AG09309 (cell line): ENCODE measurements at regions not wholly inside any gene's neighbourhood (a gene's known extent, or its start where the extent isn't known, plus 50 kb on each side); places are given as distances from the start of the nearest gene placed in this dataset.

ENCODE experiments used
- DNase-seq: peaks from one replicate; pipeline ENCODE4 v3.0.0-alpha.2; 2010; ENCODE audit warnings: low read depth
- H3K4me3 ChIP-seq: 2 replicates; pipeline ENCODE4 v1.5.1; 2011; ENCODE audit warnings: mild to moderate bottlenecking, low read depth, low read length, moderate library complexity; ENCODE audit not compliant: control insufficient read depth
- CTCF ChIP-seq: IDR thresholded peaks from 2 replicates; pipeline ENCODE4 v1.5.1; 2011; ENCODE audit warnings: mild to moderate bottlenecking, low read depth, low read length, inconsistent platforms; ENCODE audit not compliant: insufficient read depth, control insufficient read depth; ENCODE audit errors: missing control alignments

- no peak overlapping the region for H3K4me3 ChIP-seq
- TF ChIP-seq CTCF = no peak
- no peak for DNase-seq
These were observed 87.7 kb upstream of the SRD5A3 start for GRCh38 chr4:55258152-55258865.

GRCh38 chr4:55259294-55259693, 86.7 kb upstream of the SRD5A3 start:
- no peak for TF ChIP-seq CTCF
- DNase-seq = no peak
- H3K4me3 ChIP-seq = no peak overlapping the region

GRCh38 chr4:55269470-55269869, 76.6 kb upstream of the SRD5A3 start:
- DNase-seq = no peak
- no peak overlapping the region for H3K4me3 ChIP-seq
- TF ChIP-seq CTCF = no peak

- H3K4me3 ChIP-seq = no peak overlapping the region
- no peak for TF ChIP-seq CTCF
- DNase-seq = no peak
These were observed 76.0 kb upstream of the SRD5A3 start for GRCh38 chr4:55269995-55270394.

DNA sequence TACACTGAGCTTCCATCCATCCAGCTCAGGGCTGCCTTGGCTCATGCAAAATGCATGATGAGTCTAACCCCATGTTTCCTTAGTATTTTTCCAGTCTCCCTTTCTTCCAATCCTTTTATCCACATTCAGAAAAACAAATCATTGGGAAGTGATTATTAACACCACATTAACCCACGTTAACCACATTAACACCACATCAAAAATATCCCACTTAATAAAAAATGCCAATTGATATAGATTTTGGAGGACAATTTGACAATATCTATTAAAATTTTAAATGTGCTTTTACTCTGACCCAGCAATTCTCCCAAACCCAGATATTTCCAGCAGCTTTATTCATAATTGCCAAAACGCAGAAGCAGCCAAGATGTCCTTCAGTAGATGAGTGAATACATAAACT, 75.6 kb upstream of the SRD5A3 start:
- no peak for DNase-seq
- TF ChIP-seq CTCF = no peak
- no peak overlapping the region for H3K4me3 ChIP-seq

GRCh38 chr4:55272102-55272501, 73.9 kb upstream of the SRD5A3 start:
- H3K4me3 ChIP-seq = no peak overlapping the region
- TF ChIP-seq CTCF = no peak
- no peak for DNase-seq
